GM12878 (cell line): ENCODE measurements at regions not wholly inside any gene's neighbourhood (a gene's known extent, or its start where the extent isn't known, plus 50 kb on each side); places are given as distances from the start of the nearest gene placed in this dataset.

Experiments
- ATAC-seq: fragments of 200-7000 bp; cut with Tn5 transposase; 3 replicates; pipeline ENCODE4 v1.9.1; 2020; ENCODE audit warnings: mild to moderate bottlenecking, moderate library complexity
- BruUV-seq: library from RNA; stranded (reverse); fragments of 400-500 nt; replicated peaks from 2 replicates; lab custom pipeline; 2021; lab: Mats Ljungman, UMichigan
- CTCF ChIA-PET: fragments of 300-600 bp; sonication (Branson Sonifier 250); formaldehyde crosslinking; extraction: SDS; loops from one replicate; lab custom pipeline; 2021; ENCODE audit warnings: inconsistent platforms; lab: Yijun Ruan, JAX
- POLR2A ChIA-PET: fragments of 350-600 bp; formaldehyde crosslinking; extraction: SDS; loops from one replicate; lab custom pipeline; 2021; ENCODE audit warnings: inconsistent platforms; lab: Charles Lee
- RAD21 ChIA-PET: fragments of 300-600 bp; sonication (Branson Sonifier 250); formaldehyde crosslinking; loops from one replicate; lab custom pipeline; 2023; ENCODE audit warnings: antibody characterized with exemption; ENCODE audit not compliant: unreplicated experiment; lab: Charles Lee
- SMC1A ChIA-PET: fragments of 300-600 bp; sonication (Branson Sonifier 250); formaldehyde crosslinking; loops from one replicate; lab custom pipeline; 2023; ENCODE audit not compliant: unreplicated experiment, uncharacterized antibody; lab: Charles Lee
- DNase-seq: peaks from one replicate; pipeline ENCODE4 v3.0.0-alpha.2; 2011; ENCODE audit warnings: low read depth, low spot score
- FAIRE-seq: peaks from 3 replicates; lab custom pipeline; 2011; peaks lifted over from hg19 to GRCh38; lab: Jason Lieb, UNC
- H2AFZ ChIP-seq: 2 replicates; pipeline ENCODE4 v1.6.0; 2011; ENCODE audit warnings: low read depth, low read length, control low read depth; ENCODE audit not compliant: control insufficient read depth
- H3K27ac ChIP-seq: 2 replicates; pipeline ENCODE4 v1.5.1; 2011; ENCODE audit warnings: control low read depth; ENCODE audit not compliant: control insufficient read depth, insufficient read depth
- H3K27me3 ChIP-seq, 2 experiments: replicated peaks in 1 of 2; 2 replicates each; pipeline versions ENCODE4 v1.6.0 to v1.6.1; 2011; ENCODE audit warnings: low read length in 1 of 2; ENCODE audit not compliant: control insufficient read depth in 2 of 2, insufficient read depth in 2 of 2
- H3K36me3 ChIP-seq, 2 experiments: 2 replicates each; pipeline ENCODE4 v1.5.1; 2011; ENCODE audit warnings: low read length in 1 of 2; ENCODE audit not compliant: control insufficient read depth in 2 of 2, insufficient read depth in 2 of 2
- H3K4me1 ChIP-seq: 2 replicates; pipeline ENCODE4 v1.6.1; 2011; ENCODE audit warnings: mild to moderate bottlenecking, low read length, moderate library complexity, mixed read lengths; ENCODE audit not compliant: control insufficient read depth, insufficient read depth
- H3K4me2 ChIP-seq: 2 replicates; pipeline ENCODE4 v1.6.0; 2011; ENCODE audit warnings: control low read depth; ENCODE audit not compliant: control insufficient read depth, insufficient read depth
- H3K4me3 ChIP-seq: fragments of 200-600 bp; sonication (generic); 2 replicates; pipeline ENCODE4 v1.5.1; 2016
- H3K79me2 ChIP-seq: 2 replicates; pipeline ENCODE4 v1.6.0; 2011; ENCODE audit warnings: low read length; ENCODE audit not compliant: control insufficient read depth, insufficient read depth
- H3K9ac ChIP-seq: 2 replicates; pipeline ENCODE4 v1.8.0; 2011; ENCODE audit warnings: low read length, control low read depth, mixed read lengths; ENCODE audit not compliant: control insufficient read depth, insufficient read depth
- H3K9me3 ChIP-seq: replicated peaks from 3 replicates; pipeline ENCODE4 v1.5.1; 2011; ENCODE audit warnings: mild to moderate bottlenecking, low read length; ENCODE audit not compliant: control insufficient read depth, insufficient read depth
- H4K20me1 ChIP-seq: 2 replicates; pipeline ENCODE4 v1.6.0; 2011; ENCODE audit not compliant: control insufficient read depth, insufficient read depth
- ATF2 ChIP-seq: IDR thresholded peaks from 2 replicates; pipeline ENCODE4 v1.6.1; 2012; ENCODE audit warnings: low read length, inconsistent platforms
- ATF7 ChIP-seq: fragments of 450-650 bp; IDR thresholded peaks from 2 replicates; pipeline ENCODE4 v1.6.1; 2016; ENCODE audit warnings: low read depth, mild to moderate bottlenecking
- BACH1 ChIP-seq: fragments of 450-650 bp; IDR thresholded peaks from 2 replicates; pipeline ENCODE4 v1.6.1; 2017; ENCODE audit warnings: mild to moderate bottlenecking, borderline replicate concordance
- E2F8 ChIP-seq: fragments of 450-650 bp; IDR thresholded peaks from 2 replicates; pipeline ENCODE4 v1.6.1; 2018; ENCODE audit warnings: mild to moderate bottlenecking, low read depth, moderate library complexity; ENCODE audit not compliant: partially characterized antibody
- KAT2A ChIP-seq: conservative IDR thresholded peaks from 2 replicates; pipeline ENCODE4 v1.6.1; 2011; ENCODE audit warnings: low read depth, low read length; ENCODE audit not compliant: control insufficient read depth
- LARP7 ChIP-seq: fragments of 450-650 bp; IDR thresholded peaks from 2 replicates; pipeline ENCODE4 v1.6.1; 2017; ENCODE audit warnings: mild to moderate bottlenecking
- NFXL1 ChIP-seq: fragments of 450-650 bp; IDR thresholded peaks from 2 replicates; pipeline ENCODE4 v1.6.1; 2017; ENCODE audit warnings: antibody characterized with exemption, mild to moderate bottlenecking, borderline replicate concordance
- NKRF ChIP-seq: fragments of 450-650 bp; conservative IDR thresholded peaks from 2 replicates; pipeline ENCODE4 v1.6.1; 2017; ENCODE audit warnings: mild to moderate bottlenecking, moderate library complexity
- NR2C2 ChIP-seq: IDR thresholded peaks from 2 replicates; pipeline ENCODE4 v1.6.1; 2011; ENCODE audit warnings: borderline replicate concordance, low read depth; ENCODE audit not compliant: control insufficient read depth, insufficient read length
- PBX3 ChIP-seq: IDR thresholded peaks from 2 replicates; pipeline ENCODE4 v1.6.1; 2011; ENCODE audit warnings: mild to moderate bottlenecking, low read depth, low read length, moderate library complexity; ENCODE audit not compliant: insufficient replicate concordance
- ZNF24 ChIP-seq: fragments of 450-650 bp; IDR thresholded peaks from 2 replicates; pipeline ENCODE4 v1.6.1; 2017; ENCODE audit warnings: antibody characterized with exemption, mild to moderate bottlenecking
- WGBS: methylation state at CpG from one replicate; pipeline ENCODE4 v1.1.6; 2016; ENCODE audit warnings: low lambda C conversion rate; ENCODE audit not compliant: insufficient replicate concordance, insufficient coverage; ENCODE audit errors: missing lambda C conversion rate; 5-methylcytosine and 5-hydroxymethylcytosine counted together
- in situ Hi-C: fragments of 300-500 bp; cut with MboI; formaldehyde crosslinking; loops from 9 replicates; pipeline ENCODE4 v1.14.3; 2018; ENCODE audit warnings: mixed read lengths
- intact Hi-C: fragments of 100-400 bp; cut with micrococcal nuclease; formaldehyde crosslinking; loops from one replicate; pipeline ENCODE4 v1.14.2; 2022; ENCODE audit not compliant: unreplicated experiment

GRCh38 chr3:117661818-117662095 lies 952.2 kb downstream of the TUSC7 start:
- 39% methylated on average over 3 of the region's 3 CpGs for WGBS
- POLR2A ChIA-PET, result no interaction called here
- Histone ChIP-seq H3K9ac (no peak overlapping the region), H4K20me1 (no peaks in the 10 kb centered on the region)
- TF ChIP-seq NR2C2, result no peak
- TF ChIP-seq, all 136 proteins: peak for 0
- BruUV-seq, result no TSS peak
- no peak overlapping the region for H3K4me2 ChIP-seq
- no peaks in the 10 kb centered on the region for H3K36me3 ChIP-seq
- no peak overlapping the region for H3K4me3 ChIP-seq
- FAIRE-seq (no peak), DNase-seq (no peak), ATAC-seq (no peak)
- no peak overlapping the region for H2AFZ ChIP-seq
- RAD21 ChIA-PET, result no interaction called here
- H3K27me3 ChIP-seq, result no peaks in the 10 kb centered on the region; a peak in 2 of 4 replicates
- no peaks in the 10 kb centered on the region for H3K79me2 ChIP-seq
- H3K27ac ChIP-seq, result no peak overlapping the region
- H3K4me1 ChIP-seq, result no peaks in the 10 kb centered on the region
- in situ Hi-C loops, result no loop called here
- intact Hi-C loops, result no loop called here
- SMC1A ChIA-PET, result no interaction called here
- CTCF ChIA-PET, result no interaction called here
- H3K9me3 ChIP-seq, result no peaks in the 10 kb centered on the region

- intact Hi-C loops, result no loop called here
- H3K4me1 ChIP-seq, result no peaks in the 10 kb centered on the region
- CTCF ChIA-PET, result no interaction called here
- H3K27me3 ChIP-seq, result no peaks in the 10 kb centered on the region; a peak in 2 of 4 replicates
- in situ Hi-C loops, result no loop called here
- no peak overlapping the region for H3K4me2 ChIP-seq
- 8% methylated on average over 4 of the region's 4 CpGs for WGBS
- no peaks in the 10 kb centered on the region for H3K36me3 ChIP-seq
- H3K9ac ChIP-seq, result no peak overlapping the region
- H3K79me2 ChIP-seq, result no peaks in the 10 kb centered on the region
- POLR2A ChIA-PET, result no interaction called here
- ATAC-seq, result no peak
- H4K20me1 ChIP-seq, result no peaks in the 10 kb centered on the region
- H3K9me3 ChIP-seq, result no peaks in the 10 kb centered on the region
- no peak overlapping the region for H3K27ac ChIP-seq
- no peak for DNase-seq
- H2AFZ ChIP-seq, result no peak overlapping the region
- SMC1A ChIA-PET, result no interaction called here
- RAD21 ChIA-PET, result no interaction called here
- BruUV-seq, result no TSS peak
- FAIRE-seq, result no peak
- no peak overlapping the region for H3K4me3 ChIP-seq
- TF ChIP-seq ATF2 (no peak), NFXL1 (no peak), PBX3 (no peak), NKRF (no peak), ATF7 (no peak), KAT2A (no peak), BACH1 (no peak), LARP7 (no peak), ZNF24 (no peak), E2F8 (no peak)
Observed at GRCh38 chr3:117665296-117665695, 955.7 kb downstream of the TUSC7 start.
